Testis (tissue), 2 donors: ENCODE measurements at regions not wholly inside any gene's neighbourhood (a gene's known extent, or its start where the extent isn't known, plus 50 kb on each side); places are given as distances from the start of the nearest gene placed in this dataset.

Experiments used
- CTCF ChIP-seq, 3 experiments: fragments of 450-650 bp in 2 of 3; fragments of 200-600 bp in 1 of 3; sonication (generic) in 1 of 3; IDR thresholded peaks; one replicate each; pipeline ENCODE4 v1.5.1; 2016 to 2019; ENCODE audit warnings: antibody characterized with exemption in 3 of 3, mild to moderate bottlenecking in 2 of 3, moderate library complexity in 1 of 3
- POLR2A ChIP-seq: fragments of 450-650 bp; IDR thresholded peaks from one replicate; pipeline ENCODE4 v1.6.1; 2017; ENCODE audit warnings: antibody characterized with exemption, mild to moderate bottlenecking, moderate library complexity

- TF ChIP-seq CTCF (IDR thresholded peaks at IDR 0.05), result peak; percentile 88 to 97 (median 93)
- TF ChIP-seq POLR2A, result no peak
These were observed 82.6 kb downstream of the LSM3 start for GRCh38 chr3:14261229-14261628.
